C4-2B (cell line): ENCODE measurements at regions not wholly inside any gene's neighbourhood (a gene's known extent, or its start where the extent isn't known, plus 50 kb on each side); places are given as distances from the start of the nearest gene placed in this dataset.

Experiments
- H3K27ac ChIP-seq: fragments of 450-650 bp; 2 replicates; pipeline ENCODE4 v1.5.1; 2017
- CTCF ChIP-seq: fragments of 450-650 bp; conservative IDR thresholded peaks from 2 replicates; pipeline ENCODE4 v1.5.1; 2017; ENCODE audit warnings: mild to moderate bottlenecking
- ZFX ChIP-seq: fragments of 450-650 bp; IDR thresholded peaks from 2 replicates; pipeline ENCODE4 v1.6.1; 2017

- H3K27ac ChIP-seq, result no peak overlapping the region
- TF ChIP-seq CTCF (no peak), ZFX (no peak)
Observed at GRCh38 chr11:86183694-86184093, 60.9 kb upstream of the EED start.

- TF ChIP-seq ZFX (no peak), CTCF (no peak)
- H3K27ac ChIP-seq, result no peak overlapping the region
Observed at GRCh38 chr11:86182976-86183584, 61.5 kb upstream of the EED start.

GRCh38 chr11:86181379-86181778 is 63.2 kb upstream of the EED start:
- H3K27ac ChIP-seq, result no peak overlapping the region

GRCh38 chr11:86180851-86181250 is 63.7 kb upstream of the EED start:
- H3K27ac ChIP-seq, result no peak overlapping the region
- TF ChIP-seq ZFX, result no peak
- TF ChIP-seq CTCF, result no peak

More at GRCh38 chr11:86181379-86181778, 63.2 kb upstream of the EED start:
- TF ChIP-seq CTCF (no peak), ZFX (no peak)

- H3K27ac ChIP-seq, result no peak overlapping the region
- TF ChIP-seq ZFX (no peak), CTCF (no peak)
Observed at GRCh38 chr11:86180423-86180822, 64.1 kb upstream of the EED start.

GRCh38 chr11:86179646-86180064 is 64.9 kb upstream of the EED start:
- H3K27ac ChIP-seq, result no peak overlapping the region
- no peak for TF ChIP-seq ZFX
- no peak for TF ChIP-seq CTCF

- TF ChIP-seq ZFX (no peak), CTCF (no peak)
- no peak overlapping the region for H3K27ac ChIP-seq
Observed at GRCh38 chr11:86177302-86177701, 67.3 kb upstream of the EED start.
